ENCODE measurements at regions not wholly inside any gene's neighbourhood (a gene's known extent, or its start where the extent isn't known, plus 50 kb on each side); places are given as distances from the start of the nearest gene placed in this dataset.

GRCh38 chr5:168052686-168053085, 238.8 kb upstream of the WWC1 start:
- no peak for TF ChIP-seq CTCF (IDR thresholded peaks at IDR 0.05; ENCODE audit: insufficient read depth, low read length, severe bottlenecking)
- Histone ChIP-seq H3K4me3 (ENCODE audit: low read depth, low read length) (no peak overlapping the region), H3K36me3 (ENCODE audit: control insufficient read depth, insufficient read depth, low read length) (peaks cover under 1% of the 10 kb centered on the region), H3K27me3 (ENCODE audit: control insufficient read depth, insufficient read depth, low read length) (no peaks in the 10 kb centered on the region)
- FAIRE-seq (no peak), DNase-seq (ENCODE audit: low read depth) (no peak)

GRCh38 chr5:168054091-168054490, 237.4 kb upstream of the WWC1 start:
- Histone ChIP-seq H3K27me3 (ENCODE audit: control insufficient read depth, insufficient read depth, low read length) (no peaks in the 10 kb centered on the region), H3K4me3 (ENCODE audit: low read depth, low read length) (no peak overlapping the region), H3K36me3 (ENCODE audit: control insufficient read depth, insufficient read depth, low read length) (no peaks in the 10 kb centered on the region)
- no peak for DNase-seq (ENCODE audit: low read depth)
- FAIRE-seq = no peak
- TF ChIP-seq CTCF (IDR thresholded peaks at IDR 0.05; ENCODE audit: insufficient read depth, low read length, severe bottlenecking) = no peak

GRCh38 chr5:168055141-168055683, 236.2 kb upstream of the WWC1 start:
- H3K4me3 ChIP-seq (ENCODE audit: low read depth, low read length) = no peak overlapping the region
- H3K27me3 ChIP-seq (ENCODE audit: control insufficient read depth, insufficient read depth, low read length) = no peaks in the 10 kb centered on the region
- DNase-seq (ENCODE audit: low read depth) (no peak), FAIRE-seq (no peak)
- H3K36me3 ChIP-seq (ENCODE audit: control insufficient read depth, insufficient read depth, low read length) = no peaks in the 10 kb centered on the region
- TF ChIP-seq CTCF (IDR thresholded peaks at IDR 0.05; ENCODE audit: insufficient read depth, low read length, severe bottlenecking) = no peak

GRCh38 chr5:168055961-168056360, 235.5 kb upstream of the WWC1 start:
- TF ChIP-seq CTCF (IDR thresholded peaks at IDR 0.05; ENCODE audit: insufficient read depth, low read length, severe bottlenecking) = no peak
- FAIRE-seq (no peak), DNase-seq (ENCODE audit: low read depth) (no peak)
- H3K36me3 ChIP-seq (ENCODE audit: control insufficient read depth, insufficient read depth, low read length) = no peaks in the 10 kb centered on the region
- no peaks in the 10 kb centered on the region for H3K27me3 ChIP-seq (ENCODE audit: control insufficient read depth, insufficient read depth, low read length)
- no peak overlapping the region for H3K4me3 ChIP-seq (ENCODE audit: low read depth, low read length)

GRCh38 chr5:168056499-168057182, 234.8 kb upstream of the WWC1 start:
- no peak overlapping the region for H3K4me3 ChIP-seq (ENCODE audit: low read depth, low read length)
- no peak for FAIRE-seq
- peak; percentile 33 for DNase-seq (ENCODE audit: low read depth)
- H3K36me3 ChIP-seq (ENCODE audit: control insufficient read depth, insufficient read depth, low read length) = no peaks in the 10 kb centered on the region
- no peak for TF ChIP-seq CTCF (IDR thresholded peaks at IDR 0.05; ENCODE audit: insufficient read depth, low read length, severe bottlenecking)
- H3K27me3 ChIP-seq (ENCODE audit: control insufficient read depth, insufficient read depth, low read length) = no peaks in the 10 kb centered on the region

- DNase-seq (ENCODE audit: low read depth) (no peak), FAIRE-seq (no peak)
- Histone ChIP-seq H3K27me3 (ENCODE audit: control insufficient read depth, insufficient read depth, low read length) (no peaks in the 10 kb centered on the region), H3K36me3 (ENCODE audit: control insufficient read depth, insufficient read depth, low read length) (peaks cover 2% of the 10 kb centered on the region), H3K4me3 (ENCODE audit: low read depth, low read length) (no peak overlapping the region)
- TF ChIP-seq CTCF (IDR thresholded peaks at IDR 0.05; ENCODE audit: insufficient read depth, low read length, severe bottlenecking) = no peak
These were observed 233.5 kb upstream of the WWC1 start for GRCh38 chr5:168057905-168058304.

Measured in bronchial epithelial cell (primary cell).